ENCODE measurements at regions not wholly inside any gene's neighbourhood (a gene's known extent, or its start where the extent isn't known, plus 50 kb on each side); places are given as distances from the start of the nearest gene placed in this dataset.
A peak's percentile ranks its signal among the peaks of the same experiment; 100 is the strongest.

DNA sequence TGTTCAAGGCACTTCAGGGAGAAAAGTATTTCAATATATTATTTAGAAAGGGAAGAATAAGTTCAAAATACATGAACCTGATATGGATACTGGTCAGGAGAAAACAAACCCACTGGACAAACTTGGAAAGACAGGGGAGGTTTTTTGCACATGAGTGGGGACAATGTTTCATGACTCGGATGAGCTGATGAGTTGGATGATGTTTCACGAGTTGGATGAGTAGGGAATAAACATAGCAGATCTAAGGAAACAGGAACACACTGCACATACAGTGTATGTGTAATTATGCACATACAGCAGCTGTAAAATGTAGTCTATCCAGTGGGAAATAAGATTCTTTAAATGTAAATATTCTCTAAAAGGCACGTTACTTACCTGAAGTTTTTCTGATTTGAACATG, 682.9 kb upstream of the ADAMTS5 start:
- intact Hi-C loops (cut with DNase I) = no loop called here

DNA sequence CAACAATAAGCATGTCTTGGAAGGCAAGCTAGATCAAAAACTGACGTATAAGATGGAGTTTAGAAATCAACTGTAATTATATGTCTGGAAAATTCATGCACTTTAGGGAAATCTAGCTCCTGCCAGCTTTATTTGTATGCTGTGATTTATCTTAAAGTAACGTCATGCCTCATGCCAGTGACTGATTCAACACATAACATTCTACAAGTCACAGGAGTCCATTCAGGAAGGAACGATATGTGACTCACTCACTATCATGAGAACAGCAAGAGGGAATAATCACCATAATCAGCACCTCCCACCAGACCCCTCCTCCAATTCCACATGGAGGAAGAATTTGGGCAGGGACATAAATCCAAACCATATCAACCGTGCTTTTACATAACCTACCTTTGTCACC, 682.4 kb upstream of the ADAMTS5 start:
- no peaks in the 10 kb centered on the region for H3K9me3 ChIP-seq
- TF ChIP-seq CTCF (IDR thresholded peaks at IDR 0.05) = no peak
- no peaks in the 10 kb centered on the region for H3K27me3 ChIP-seq
- DNase-seq (no peak), ATAC-seq (no peak)
- H3K4me3 ChIP-seq = no peak overlapping the region
- H3K36me3 ChIP-seq = no peaks in the 10 kb centered on the region
- H3K27ac ChIP-seq = no peak overlapping the region
- intact Hi-C loops (cut with DNase I) = no loop called here
- no peaks in the 10 kb centered on the region for H3K4me1 ChIP-seq

More for the DNA sequence above, 682.9 kb upstream of the ADAMTS5 start:
- no peak for TF ChIP-seq CTCF (IDR thresholded peaks at IDR 0.05)
- no peaks in the 10 kb centered on the region for H3K27me3 ChIP-seq
- H3K9me3 ChIP-seq = no peaks in the 10 kb centered on the region
- H3K4me3 ChIP-seq = no peak overlapping the region
- H3K36me3 ChIP-seq = no peaks in the 10 kb centered on the region
- H3K4me1 ChIP-seq = no peaks in the 10 kb centered on the region
- ATAC-seq (no peak), DNase-seq (no peak)
- H3K27ac ChIP-seq = no peak overlapping the region

- H3K27ac ChIP-seq = no peak overlapping the region
- H3K4me3 ChIP-seq = no peak overlapping the region
- no peaks in the 10 kb centered on the region for H3K4me1 ChIP-seq
- peak; percentile 31 for ATAC-seq
- H3K36me3 ChIP-seq = no peaks in the 10 kb centered on the region
- DNase-seq = no peak
- intact Hi-C loops (cut with DNase I) = no loop called here
- no peaks in the 10 kb centered on the region for H3K9me3 ChIP-seq
- no peaks in the 10 kb centered on the region for H3K27me3 ChIP-seq
- TF ChIP-seq CTCF (IDR thresholded peaks at IDR 0.05) = no peak
These were observed 681.7 kb upstream of the ADAMTS5 start for GRCh38 chr21:27648560-27648959.

DNA sequence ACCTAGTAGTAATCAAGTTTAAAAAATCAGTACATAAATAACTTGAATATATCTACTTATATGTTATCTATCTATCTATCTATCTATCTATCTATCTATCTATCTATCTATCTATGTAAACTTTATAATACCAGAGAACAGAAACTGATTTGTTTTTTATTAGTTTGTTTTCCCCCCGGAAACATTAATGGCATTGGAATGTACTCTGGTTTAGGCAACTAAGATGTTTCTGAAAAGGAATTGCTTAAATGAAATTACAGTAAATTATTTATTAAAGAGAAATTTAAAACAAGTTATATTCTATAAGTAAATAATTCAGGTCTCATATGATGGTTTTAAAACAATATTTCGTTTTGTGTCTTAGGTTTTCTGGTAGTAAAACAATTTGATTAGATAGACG, 681.0 kb upstream of the ADAMTS5 start:
- DNase-seq (no peak), ATAC-seq (no peak)
- Histone ChIP-seq H3K4me3 (no peak overlapping the region), H3K27me3 (no peaks in the 10 kb centered on the region), H3K9me3 (no peaks in the 10 kb centered on the region), H3K27ac (no peak overlapping the region), H3K36me3 (no peaks in the 10 kb centered on the region), H3K4me1 (no peaks in the 10 kb centered on the region)
- intact Hi-C loops (cut with DNase I) = no loop called here
- no peak for TF ChIP-seq CTCF (IDR thresholded peaks at IDR 0.05)

GRCh38 chr21:27647401-27647800, 680.5 kb upstream of the ADAMTS5 start:
- Histone ChIP-seq H3K27me3 (no peaks in the 10 kb centered on the region), H3K36me3 (no peaks in the 10 kb centered on the region), H3K4me1 (no peaks in the 10 kb centered on the region), H3K4me3 (no peak overlapping the region), H3K9me3 (no peaks in the 10 kb centered on the region), H3K27ac (no peak overlapping the region)
- intact Hi-C loops (cut with DNase I) = no loop called here
- ATAC-seq (no peak), DNase-seq (no peak)
- no peak for TF ChIP-seq CTCF (IDR thresholded peaks at IDR 0.05)

Data from left lung (tissue), 4 donors.